HEK293T (cell line): ENCODE measurements at regions not wholly inside any gene's neighbourhood (a gene's known extent, or its start where the extent isn't known, plus 50 kb on each side); places are given as distances from the start of the nearest gene placed in this dataset.

Experiments used
- BHLHE40 ChIP-seq: fragments of 450-650 bp; IDR thresholded peaks from 2 replicates; pipeline ENCODE4 v1.6.1; 2016; ENCODE audit warnings: mild to moderate bottlenecking, moderate library complexity, borderline replicate concordance
- CTBP1 ChIP-seq: fragments of 450-650 bp; IDR thresholded peaks from 2 replicates; pipeline ENCODE4 v1.6.1; 2016; ENCODE audit warnings: borderline replicate concordance
- ELF4 ChIP-seq: fragments of 450-650 bp; IDR thresholded peaks from 2 replicates; pipeline ENCODE4 v1.6.1; 2017; ENCODE audit warnings: antibody characterized with exemption
- FOXA1 ChIP-seq: fragments of 450-650 bp; IDR thresholded peaks from 2 replicates; pipeline ENCODE4 v1.6.1; 2016; ENCODE audit warnings: mild to moderate bottlenecking
- HDGF ChIP-seq: fragments of 450-650 bp; IDR thresholded peaks from 2 replicates; pipeline ENCODE4 v1.6.1; 2017; ENCODE audit warnings: antibody characterized with exemption, borderline replicate concordance
- L3MBTL2 ChIP-seq: fragments of 450-650 bp; conservative IDR thresholded peaks from 2 replicates; pipeline ENCODE4 v1.6.1; 2016; ENCODE audit warnings: mild to moderate bottlenecking
- NFRKB ChIP-seq: fragments of 450-650 bp; IDR thresholded peaks from 2 replicates; pipeline ENCODE4 v1.6.1; 2016; ENCODE audit warnings: mild to moderate bottlenecking, moderate library complexity
- SP1 ChIP-seq: fragments of 450-650 bp; IDR thresholded peaks from 2 replicates; pipeline ENCODE4 v1.6.1; 2017

DNA sequence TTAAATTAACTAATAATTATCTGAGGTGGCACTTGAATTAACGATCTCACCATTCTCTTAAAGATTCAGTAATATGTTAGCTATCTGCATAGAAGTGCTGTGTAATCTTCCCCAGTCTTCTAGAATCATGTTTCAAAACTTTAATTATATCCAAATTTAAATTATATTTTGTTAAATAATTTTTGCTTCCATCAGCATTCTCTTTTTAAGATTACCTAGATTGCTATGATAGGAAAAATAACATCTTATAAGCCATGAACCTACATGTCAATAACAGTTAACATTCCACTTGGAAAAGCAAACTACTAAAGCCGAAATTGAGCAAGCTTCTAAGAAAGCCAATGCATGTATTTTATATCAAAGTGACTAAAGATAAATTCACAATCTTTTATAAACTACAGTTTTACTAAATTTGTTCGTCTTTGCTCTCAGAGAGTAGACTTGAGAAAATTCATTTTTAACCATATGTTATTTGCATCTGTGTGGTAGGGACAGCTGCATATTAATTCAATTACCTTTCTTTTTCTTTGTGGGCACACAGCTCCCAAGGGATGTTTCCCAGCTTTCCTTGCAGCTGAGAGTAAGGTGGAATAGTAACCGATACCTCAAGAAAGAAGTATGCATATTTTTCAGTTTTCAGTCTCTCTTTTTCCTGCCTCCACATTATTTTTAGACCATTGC, 105.4 kb upstream of the ABCB5 start:
- TF ChIP-seq BHLHE40 (no peak), SP1 (no peak), ELF4 (no peak), L3MBTL2 (no peak), CTBP1 (no peak), HDGF (no peak), FOXA1 (no peak), NFRKB (no peak)
